AG10803 (cell line): ENCODE measurements at regions not wholly inside any gene's neighbourhood (a gene's known extent, or its start where the extent isn't known, plus 50 kb on each side); places are given as distances from the start of the nearest gene placed in this dataset.
"Not testable (repeated sequence)": the region's sequence is repeated elsewhere in the genome, so short reads cannot be mapped to it uniquely, and the experiment has no call there.

Source experiments
- DNase-seq: peaks from one replicate; pipeline ENCODE4 v3.0.0; 2010; ENCODE audit warnings: low read depth
- H3K4me3 ChIP-seq: 2 replicates; pipeline ENCODE4 v1.5.1; 2011; ENCODE audit warnings: mild to moderate bottlenecking, low read length, control low read depth
- CTCF ChIP-seq: conservative IDR thresholded peaks from 2 replicates; pipeline ENCODE4 v1.5.1; 2011; ENCODE audit warnings: mild to moderate bottlenecking, low read length, control low read depth, inconsistent platforms

GRCh38 chr3:173225351-173225750 is 84.3 kb upstream of the SPATA16 start:
- no peak for DNase-seq
- H3K4me3 ChIP-seq, result no peak overlapping the region
- no peak for TF ChIP-seq CTCF

- peak; percentile 1 for DNase-seq
- peak; percentile 29 for TF ChIP-seq CTCF
- H3K4me3 ChIP-seq, result no peak overlapping the region
Measured at GRCh38 chr3:173221010-173221409, 80.0 kb upstream of the SPATA16 start.

- no peak for TF ChIP-seq CTCF
- H3K4me3 ChIP-seq, result no peak overlapping the region
- peak; percentile 6 for DNase-seq
Measured at GRCh38 chr3:173217127-173217526, 76.1 kb upstream of the SPATA16 start.

- H3K4me3 ChIP-seq, result no peak overlapping the region
- DNase-seq, result no peak
- no peak for TF ChIP-seq CTCF
Measured at GRCh38 chr3:173216063-173216462, 75.0 kb upstream of the SPATA16 start.

- TF ChIP-seq CTCF, result no peak
- H3K4me3 ChIP-seq, result no peak overlapping the region
- no peak for DNase-seq
Measured at GRCh38 chr3:173214576-173214975, 73.5 kb upstream of the SPATA16 start.

GRCh38 chr3:173199568-173199967 is 58.5 kb upstream of the SPATA16 start:
- no peak overlapping the region for H3K4me3 ChIP-seq
- TF ChIP-seq CTCF, result no peak
- no peak for DNase-seq

- not testable (repeated sequence) for H3K4me3 ChIP-seq, DNase-seq
Measured at GRCh38 chr3:173194868-173195267, 53.8 kb upstream of the SPATA16 start.

GRCh38 chr3:173191611-173192010 is 50.6 kb upstream of the SPATA16 start:
- H3K4me3 ChIP-seq, result no peak overlapping the region
- no peak for TF ChIP-seq CTCF
- no peak for DNase-seq
